ENCODE measurements at regions not wholly inside any gene's neighbourhood (a gene's known extent, or its start where the extent isn't known, plus 50 kb on each side); places are given as distances from the start of the nearest gene placed in this dataset.

DNA sequence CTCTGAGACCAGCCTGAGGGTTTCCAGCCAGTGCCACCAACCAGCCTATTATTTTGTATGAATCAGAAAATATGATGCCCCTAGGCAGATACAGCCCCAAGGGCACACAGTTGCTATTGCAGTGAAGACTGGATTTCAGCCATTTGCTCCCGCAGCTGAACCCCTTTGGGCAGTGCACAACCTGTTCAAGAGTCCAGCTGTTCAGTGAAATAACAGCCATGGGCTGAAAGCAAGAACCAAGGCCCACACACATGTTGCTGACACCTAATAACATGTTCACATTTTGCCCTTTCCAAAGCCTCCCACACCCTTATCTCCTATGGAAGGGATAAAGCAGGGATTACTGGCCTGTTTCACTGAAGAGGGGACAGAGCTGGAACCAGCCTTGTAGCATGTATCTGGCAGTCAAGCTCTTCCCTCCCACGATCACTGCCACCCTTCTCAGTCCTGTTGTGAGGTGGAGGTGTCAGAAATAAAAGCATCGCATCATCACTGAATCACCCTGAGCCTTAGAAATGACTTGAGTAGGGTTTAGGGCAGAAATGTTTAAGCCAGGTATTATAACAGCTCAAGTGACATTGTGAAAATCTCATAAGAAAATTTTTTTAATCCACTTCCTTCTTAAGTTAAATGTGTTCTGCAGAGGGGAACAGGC lies 137.1 kb upstream of the FSTL4 start:
- POLR2A ChIA-PET: interaction anchor here (0.6 kb wide), 1 partner anchor 720 kb away, joined by 3 read pairs; no protein-coding TSS in a partner anchor
- Histone ChIP-seq H3K27ac (ENCODE audit: low read length) (no peak overlapping the region), H3K4me1 (ENCODE audit: control insufficient read depth, insufficient read depth, low read length) (no peaks in the 10 kb centered on the region), H3K36me3 (ENCODE audit: control insufficient read depth, insufficient read depth, low read length) (no peaks in the 10 kb centered on the region), H3K4me3 (ENCODE audit: low read depth in 2 of 2, low read length in 2 of 2) (no peak overlapping the region), H3K27me3 (ENCODE audit: control insufficient read depth, insufficient read depth, low read length) (no peaks in the 10 kb centered on the region; the same call in 1 of the 2 replicates), H3K9me3 (ENCODE audit: control insufficient read depth, insufficient read depth, low read depth, low read length) (no peaks in the 10 kb centered on the region)
- TF ChIP-seq TCF7L2 (IDR thresholded peaks at IDR 0.05; ENCODE audit: low read depth, low read length): no peak
- TF ChIP-seq SIN3A (IDR thresholded peaks at IDR 0.05; ENCODE audit: borderline replicate concordance, insufficient read depth, low read depth, low read length): no peak
- TF ChIP-seq, protein P1, sequence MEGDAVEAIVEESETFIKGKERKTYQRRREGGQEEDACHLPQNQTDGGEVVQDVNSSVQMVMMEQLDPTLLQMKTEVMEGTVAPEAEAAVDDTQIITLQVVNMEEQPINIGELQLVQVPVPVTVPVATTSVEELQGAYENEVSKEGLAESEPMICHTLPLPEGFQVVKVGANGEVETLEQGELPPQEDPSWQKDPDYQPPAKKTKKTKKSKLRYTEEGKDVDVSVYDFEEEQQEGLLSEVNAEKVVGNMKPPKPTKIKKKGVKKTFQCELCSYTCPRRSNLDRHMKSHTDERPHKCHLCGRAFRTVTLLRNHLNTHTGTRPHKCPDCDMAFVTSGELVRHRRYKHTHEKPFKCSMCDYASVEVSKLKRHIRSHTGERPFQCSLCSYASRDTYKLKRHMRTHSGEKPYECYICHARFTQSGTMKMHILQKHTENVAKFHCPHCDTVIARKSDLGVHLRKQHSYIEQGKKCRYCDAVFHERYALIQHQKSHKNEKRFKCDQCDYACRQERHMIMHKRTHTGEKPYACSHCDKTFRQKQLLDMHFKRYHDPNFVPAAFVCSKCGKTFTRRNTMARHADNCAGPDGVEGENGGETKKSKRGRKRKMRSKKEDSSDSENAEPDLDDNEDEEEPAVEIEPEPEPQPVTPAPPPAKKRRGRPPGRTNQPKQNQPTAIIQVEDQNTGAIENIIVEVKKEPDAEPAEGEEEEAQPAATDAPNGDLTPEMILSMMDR (IDR thresholded peaks at IDR 0.05): no peak
- TF ChIP-seq POLR2AphosphoS5 (IDR thresholded peaks at IDR 0.05; ENCODE audit: low read depth, low read length): no peak
- TF ChIP-seq REST (IDR thresholded peaks at IDR 0.05; ENCODE audit: insufficient read depth in 1 of 2, low read depth in 2 of 2, low read length in 1 of 2): no peak
- intact Hi-C loops (cut with micrococcal nuclease; ENCODE audit: unreplicated experiment) (no loop called here), in situ Hi-C loops (cut with HindIII; ENCODE audit: low pct_unique_long_range_greater_than_20kb, low sequenced_read_pairs) (no loop called here)
- CTCF ChIA-PET: interaction anchor here (0.7 kb wide), 1 partner anchor 431 kb away, joined by 3 read pairs; no protein-coding TSS in a partner anchor
- no TSS peak for BruUV-seq (replicated peaks)
- no peak; the same call in 1 of the 2 replicates for ATAC-seq
- DNase-seq (ENCODE audit: low read depth, low spot score): no peak

- Histone ChIP-seq H3K36me3 (ENCODE audit: control insufficient read depth, insufficient read depth, low read length) (no peaks in the 10 kb centered on the region), H3K9me3 (ENCODE audit: control insufficient read depth, insufficient read depth, low read depth, low read length) (no peaks in the 10 kb centered on the region), H3K4me3 (ENCODE audit: low read depth in 2 of 2, low read length in 2 of 2) (no peak overlapping the region), H3K27ac (ENCODE audit: low read length) (no peak overlapping the region), H3K4me1 (ENCODE audit: control insufficient read depth, insufficient read depth, low read length) (no peaks in the 10 kb centered on the region), H3K27me3 (ENCODE audit: control insufficient read depth, insufficient read depth, low read length) (peaks cover 4% of the 10 kb centered on the region)
- DNase-seq (ENCODE audit: low read depth, low spot score): no peak
- POLR2A ChIA-PET: no interaction called here
- no peak for ATAC-seq
- CTCF ChIA-PET: no interaction called here
- in situ Hi-C loops (cut with HindIII; ENCODE audit: low pct_unique_long_range_greater_than_20kb, low sequenced_read_pairs) (no loop called here), intact Hi-C loops (cut with micrococcal nuclease; ENCODE audit: unreplicated experiment) (no loop called here)
- no TSS peak for BruUV-seq (replicated peaks)
- TF ChIP-seq SIN3A (IDR thresholded peaks at IDR 0.05; ENCODE audit: borderline replicate concordance, insufficient read depth, low read depth, low read length) (no peak), TCF7L2 (IDR thresholded peaks at IDR 0.05; ENCODE audit: low read depth, low read length) (no peak)
- TF ChIP-seq, protein P1 (IDR thresholded peaks at IDR 0.05): peak; percentile 52
Measured at GRCh38 chr5:133746834-133747233, 134.5 kb upstream of the FSTL4 start.

Measured in Panc1 (cell line).